GM12891 (cell line): ENCODE measurements at regions not wholly inside any gene's neighbourhood (a gene's known extent, or its start where the extent isn't known, plus 50 kb on each side); places are given as distances from the start of the nearest gene placed in this dataset.

Experiments
- POLR2A ChIP-seq: IDR thresholded peaks from 2 replicates; pipeline ENCODE4 v1.6.1; 2011; ENCODE audit warnings: low read depth, low read length, control low read depth
- POLR2AphosphoS5 ChIP-seq: IDR thresholded peaks from 2 replicates; pipeline ENCODE4 v1.6.1; 2011; ENCODE audit warnings: low read depth, low read length, control low read depth
- POU2F2 ChIP-seq: IDR thresholded peaks from 2 replicates; pipeline ENCODE4 v1.6.1; 2011; ENCODE audit warnings: low read depth, mild to moderate bottlenecking, control low read depth, low read length, moderate library complexity
- SPI1 ChIP-seq: IDR thresholded peaks from 2 replicates; pipeline ENCODE4 v1.6.1; 2011; ENCODE audit warnings: low read depth, low read length, control low read depth
- TAF1 ChIP-seq: IDR thresholded peaks from 2 replicates; pipeline ENCODE4 v1.6.1; 2011; ENCODE audit warnings: low read depth, low read length, control low read depth

- TF ChIP-seq POLR2AphosphoS5 (no peak), POLR2A (no peak), TAF1 (no peak), SPI1 (no peak), POU2F2 (no peak)
Measured at GRCh38 chr13:22538400-22538799, 642.4 kb upstream of the SGCG start.
